ENCODE measurements at regions not wholly inside any gene's neighbourhood (a gene's known extent, or its start where the extent isn't known, plus 50 kb on each side); places are given as distances from the start of the nearest gene placed in this dataset.

DNA sequence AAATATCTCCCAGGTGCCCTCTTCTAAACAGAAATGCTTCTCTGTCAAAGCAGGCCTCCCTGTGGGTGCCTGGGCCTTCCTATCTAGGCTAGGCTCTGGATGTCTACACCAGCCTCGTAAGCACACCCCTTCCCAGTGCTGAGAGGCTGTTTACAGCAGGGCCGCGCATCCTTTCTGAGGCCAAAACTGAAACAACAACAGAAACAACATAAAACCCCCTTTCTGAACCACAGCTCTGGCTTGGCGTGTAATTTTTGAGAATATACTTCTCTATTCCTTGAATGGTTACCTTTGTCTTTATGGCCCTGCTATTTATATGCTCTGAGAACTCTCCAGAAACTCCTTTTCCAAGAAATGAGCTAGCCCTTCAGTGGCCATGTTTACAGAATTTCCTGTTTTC, 118.4 kb downstream of the BCL2L11 start:
- TF ChIP-seq CTCF (IDR thresholded peaks at IDR 0.05; ENCODE audit: low read depth, low read length, poor library complexity, severe bottlenecking) (no peak), EZH2phosphoT487 (IDR thresholded peaks at IDR 0.05; ENCODE audit: borderline replicate concordance, low read length) (no peak)

All from DOHH2 (cell line).